GM20000 (cell line): ENCODE measurements at regions not wholly inside any gene's neighbourhood (a gene's known extent, or its start where the extent isn't known, plus 50 kb on each side); places are given as distances from the start of the nearest gene placed in this dataset.

ENCODE experiments used
- DNase-seq: peaks from one replicate; pipeline ENCODE4 v3.0.0; 2012; ENCODE audit warnings: low spot score
- TF ChIP-seq, protein P1 (sequence below): IDR thresholded peaks from 2 replicates; pipeline ENCODE4 v1.5.1; 2012; ENCODE audit warnings: mild to moderate bottlenecking, control low read depth; ENCODE audit errors: extremely low read depth, missing control alignments

DNA sequence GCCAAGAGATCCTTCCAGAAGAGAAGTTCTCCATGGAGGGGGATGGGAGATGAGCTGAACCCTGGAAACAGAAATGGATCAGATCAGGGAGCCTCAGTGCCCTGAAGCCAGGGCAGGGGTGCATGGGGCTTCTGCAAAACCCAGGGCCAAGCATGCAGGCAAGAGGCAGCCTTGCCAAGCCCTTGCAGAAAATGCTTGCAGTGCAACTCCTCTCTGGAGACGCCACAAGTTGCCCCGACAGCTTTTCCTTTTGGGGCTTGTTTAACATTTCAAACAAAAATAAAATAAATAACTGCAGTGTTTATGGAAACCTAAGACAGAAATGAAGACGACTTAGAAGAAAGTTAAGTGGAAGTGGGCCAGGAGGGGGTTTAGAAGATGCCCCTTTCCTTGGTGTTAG is 177.5 kb upstream of the TNP1 start:
- no peak for DNase-seq
- TF ChIP-seq, protein P1, sequence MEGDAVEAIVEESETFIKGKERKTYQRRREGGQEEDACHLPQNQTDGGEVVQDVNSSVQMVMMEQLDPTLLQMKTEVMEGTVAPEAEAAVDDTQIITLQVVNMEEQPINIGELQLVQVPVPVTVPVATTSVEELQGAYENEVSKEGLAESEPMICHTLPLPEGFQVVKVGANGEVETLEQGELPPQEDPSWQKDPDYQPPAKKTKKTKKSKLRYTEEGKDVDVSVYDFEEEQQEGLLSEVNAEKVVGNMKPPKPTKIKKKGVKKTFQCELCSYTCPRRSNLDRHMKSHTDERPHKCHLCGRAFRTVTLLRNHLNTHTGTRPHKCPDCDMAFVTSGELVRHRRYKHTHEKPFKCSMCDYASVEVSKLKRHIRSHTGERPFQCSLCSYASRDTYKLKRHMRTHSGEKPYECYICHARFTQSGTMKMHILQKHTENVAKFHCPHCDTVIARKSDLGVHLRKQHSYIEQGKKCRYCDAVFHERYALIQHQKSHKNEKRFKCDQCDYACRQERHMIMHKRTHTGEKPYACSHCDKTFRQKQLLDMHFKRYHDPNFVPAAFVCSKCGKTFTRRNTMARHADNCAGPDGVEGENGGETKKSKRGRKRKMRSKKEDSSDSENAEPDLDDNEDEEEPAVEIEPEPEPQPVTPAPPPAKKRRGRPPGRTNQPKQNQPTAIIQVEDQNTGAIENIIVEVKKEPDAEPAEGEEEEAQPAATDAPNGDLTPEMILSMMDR, result no peak

DNA sequence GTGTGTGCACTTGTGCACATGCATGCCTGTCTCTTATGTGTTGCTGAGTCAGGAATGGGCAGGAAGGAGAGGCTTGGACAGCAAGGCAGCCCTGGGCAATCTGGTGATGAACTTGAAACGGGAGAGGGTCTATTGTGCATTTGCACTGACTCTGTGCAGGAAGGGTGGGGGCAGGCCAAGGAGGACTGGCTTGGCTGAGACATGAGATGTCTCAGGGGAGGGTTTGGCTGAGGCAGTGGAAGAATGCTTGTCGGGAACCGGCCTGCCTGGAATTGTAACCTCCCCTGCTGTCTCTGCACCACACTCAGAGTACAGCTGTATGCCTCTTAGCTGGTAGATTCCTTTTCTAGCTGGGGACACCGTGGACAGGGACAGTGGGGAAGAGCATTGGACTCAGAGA is 176.1 kb upstream of the TNP1 start:
- DNase-seq, result no peak
- TF ChIP-seq, protein P1, result no peak

DNA sequence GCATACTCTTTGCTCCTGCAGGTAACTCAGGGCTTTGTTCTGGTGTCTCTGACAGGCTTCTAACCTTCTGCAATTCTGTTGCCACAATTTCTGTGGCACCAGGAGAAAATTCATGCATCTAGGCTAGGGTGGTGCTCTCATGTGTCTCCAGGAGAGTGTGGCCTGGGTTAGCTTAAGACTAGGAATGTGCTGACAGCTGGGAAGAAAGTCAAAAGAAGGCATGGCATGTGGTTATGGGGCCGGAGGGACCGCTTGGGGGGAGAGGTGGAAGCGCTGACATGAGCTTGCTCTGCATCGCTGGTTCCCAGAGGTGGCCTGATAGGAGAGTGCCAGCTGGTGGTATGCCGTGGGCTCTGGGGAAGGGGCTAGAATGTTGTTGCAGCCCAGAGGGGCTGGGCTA is 173.3 kb upstream of the TNP1 start:
- TF ChIP-seq, protein P1, result no peak
- DNase-seq, result no peak

DNA sequence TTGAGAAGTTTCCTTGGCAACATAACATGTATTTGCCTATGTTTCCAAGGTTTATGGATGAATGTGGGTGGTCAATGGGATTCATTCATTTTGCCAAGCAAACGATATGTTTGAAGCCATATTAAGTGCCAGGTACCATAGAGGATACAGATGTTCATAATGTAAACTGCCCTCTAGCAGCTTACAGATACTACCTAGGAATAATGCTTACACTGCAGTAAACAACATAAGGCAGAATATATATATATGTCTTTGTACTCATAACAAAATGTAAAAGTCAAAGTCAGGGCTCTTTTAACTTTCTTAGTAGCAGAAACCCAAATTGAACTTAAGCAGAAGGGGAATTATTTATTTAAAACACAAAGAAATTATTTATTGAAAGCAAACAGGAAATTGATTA is 171.6 kb upstream of the TNP1 start:
- no peak for DNase-seq
- TF ChIP-seq, protein P1, result no peak

DNA sequence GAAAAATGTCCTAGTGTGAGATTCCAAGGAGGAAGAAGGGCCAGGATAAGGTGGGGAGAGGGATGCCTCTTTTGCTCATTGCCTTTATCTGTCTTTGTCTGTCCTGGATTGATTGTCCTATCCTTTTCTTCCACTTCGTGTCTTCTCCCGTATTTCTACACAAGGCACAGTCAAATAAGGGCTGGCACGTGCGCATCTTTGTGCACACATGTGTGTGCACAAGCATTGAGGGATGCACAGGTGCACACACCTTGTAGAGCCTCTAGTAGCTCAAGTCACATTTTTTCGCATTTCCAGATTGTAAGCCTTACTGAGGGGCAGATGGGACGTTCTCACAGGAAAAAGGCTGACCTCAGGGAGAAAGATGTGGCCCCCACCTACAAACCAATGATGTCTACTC is 170.2 kb upstream of the TNP1 start:
- DNase-seq, result no peak
- TF ChIP-seq, protein P1, result no peak

DNA sequence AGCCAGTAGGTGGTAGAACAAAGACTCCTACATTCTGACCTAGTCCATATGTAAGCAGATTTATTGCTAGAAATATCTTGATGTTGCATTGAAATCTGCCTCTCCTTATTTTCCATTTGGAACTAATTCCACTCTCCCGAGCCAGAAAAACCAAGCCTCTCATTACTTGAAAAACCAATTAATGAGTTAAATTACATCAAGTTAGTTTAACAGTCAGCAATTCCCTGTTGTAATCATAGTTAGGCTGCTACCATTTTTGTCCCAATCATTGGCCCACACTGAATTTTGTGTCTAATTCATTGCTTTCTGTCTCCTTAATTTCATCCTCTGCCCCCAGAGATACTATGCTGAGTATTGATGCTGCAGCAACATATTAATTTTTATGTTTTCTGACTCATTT is 168.3 kb upstream of the TNP1 start:
- TF ChIP-seq, protein P1, result no peak
- DNase-seq, result no peak

DNA sequence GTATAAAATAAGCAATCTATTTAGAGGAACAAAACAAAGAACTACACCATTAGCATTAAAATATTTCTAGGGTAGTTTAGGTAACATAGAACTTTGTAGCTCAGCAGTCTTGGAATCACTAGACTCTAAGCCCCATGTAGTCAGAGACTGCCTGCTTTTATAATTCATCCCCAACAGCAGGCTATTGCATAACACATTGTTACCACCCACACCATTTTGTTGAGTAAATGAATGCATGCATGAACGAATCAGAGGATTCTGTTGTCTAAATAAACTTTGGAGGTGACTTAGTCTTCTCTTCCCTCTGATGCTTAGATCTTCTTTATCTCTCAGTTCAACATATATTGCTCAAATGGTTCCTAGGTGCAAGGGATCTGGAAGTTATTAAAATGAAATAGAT is 167.6 kb upstream of the TNP1 start:
- TF ChIP-seq, protein P1, result no peak
- DNase-seq, result no peak

DNA sequence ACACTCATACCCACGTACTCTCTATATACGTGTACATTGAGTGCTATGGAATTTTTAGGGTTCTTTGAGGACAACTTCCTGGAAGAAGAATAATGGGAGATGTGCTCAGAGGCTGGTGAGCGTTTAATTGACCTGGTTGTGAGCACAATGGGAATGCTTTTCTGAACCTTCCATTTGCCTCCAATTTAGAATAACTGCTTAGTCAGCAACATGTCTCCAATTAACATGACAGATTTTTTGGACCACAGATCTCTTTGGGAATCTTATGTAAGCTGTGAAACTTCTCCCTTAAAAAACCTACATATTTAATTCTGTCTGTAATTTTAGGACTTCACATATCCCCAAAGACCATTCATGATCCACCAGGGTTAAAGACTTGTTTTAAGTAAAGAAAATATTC is 166.7 kb upstream of the TNP1 start:
- DNase-seq, result no peak
- TF ChIP-seq, protein P1, result no peak
